Peyer's patch (tissue), 4 donors: ENCODE measurements at regions not wholly inside any gene's neighbourhood (a gene's known extent, or its start where the extent isn't known, plus 50 kb on each side); places are given as distances from the start of the nearest gene placed in this dataset.
"Not testable (repeated sequence)": the region's sequence is repeated elsewhere in the genome, so short reads cannot be mapped to it uniquely, and the experiment has no call there.

ENCODE experiments used
- DNase-seq, 3 donors: peaks; one replicate each; pipeline ENCODE4 v3.0.0-alpha.2; 2017 to 2019
- H3K27ac ChIP-seq, 4 donors: fragments of 200-600 bp; sonication (generic); one replicate each; pipeline ENCODE4 v1.5.1; 2016 to 2019
- H3K27me3 ChIP-seq, 2 donors: fragments of 200-600 bp; sonication (generic); one replicate each; pipeline ENCODE4 v1.5.1; 2019
- H3K36me3 ChIP-seq, 3 donors: fragments of 200-600 bp; sonication (generic); one replicate each; pipeline ENCODE4 v1.5.1; 2016 to 2019
- H3K4me1 ChIP-seq, 4 donors: fragments of 200-600 bp; sonication (generic); one replicate each; pipeline ENCODE4 v1.5.1; 2016 to 2019
- H3K4me3 ChIP-seq, 4 donors: fragments of 200-600 bp; sonication (generic); 1 replicate in 3 of 4; 2 replicates in 1 of 4; pipeline ENCODE4 v1.5.1; 2016 to 2019; ENCODE audit warnings: mild to moderate bottlenecking in 1 of 4
- H3K9me3 ChIP-seq, 4 donors: fragments of 200-600 bp; sonication (generic); one replicate each; pipeline ENCODE4 v1.5.1; 2016 to 2019; ENCODE audit warnings: mild to moderate bottlenecking in 1 of 4
- POLR2A ChIP-seq, 2 donors: fragments of 450-650 bp; IDR thresholded peaks; one replicate each; pipeline ENCODE4 v1.5.1; 2017; ENCODE audit warnings: antibody characterized with exemption in 2 of 2, mild to moderate bottlenecking in 2 of 2, moderate library complexity in 2 of 2
- TF ChIP-seq, protein P1 (sequence below), 6 experiments: fragments of 450-650 bp in 4 of 6; fragments of 200-600 bp in 2 of 6; sonication (generic) in 1 of 6; IDR thresholded peaks; one replicate each; pipeline ENCODE4 v1.5.1; 2017 to 2019; ENCODE audit warnings: antibody characterized with exemption in 6 of 6, mild to moderate bottlenecking in 3 of 6, moderate library complexity in 1 of 6

DNA sequence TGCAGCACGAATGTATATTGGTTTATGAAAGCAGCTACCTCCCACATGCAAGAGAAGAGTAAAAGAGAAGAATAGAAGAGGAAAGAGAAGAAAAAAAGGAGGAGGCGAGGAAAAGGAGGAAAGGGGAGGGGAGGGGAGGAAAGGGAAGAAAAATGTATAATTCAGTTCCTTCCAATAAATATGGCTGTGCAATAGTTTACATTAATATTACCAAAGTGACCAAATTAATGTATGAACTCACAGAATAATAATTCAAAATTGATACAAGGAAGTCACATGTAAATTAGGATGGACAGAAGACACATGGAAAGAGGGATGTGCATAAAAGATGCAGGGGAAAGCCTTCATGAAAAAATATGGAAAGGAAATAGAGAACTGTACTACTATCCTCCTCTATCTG is 172.5 kb downstream of the SLC38A4 start:
- TF ChIP-seq, protein P1, sequence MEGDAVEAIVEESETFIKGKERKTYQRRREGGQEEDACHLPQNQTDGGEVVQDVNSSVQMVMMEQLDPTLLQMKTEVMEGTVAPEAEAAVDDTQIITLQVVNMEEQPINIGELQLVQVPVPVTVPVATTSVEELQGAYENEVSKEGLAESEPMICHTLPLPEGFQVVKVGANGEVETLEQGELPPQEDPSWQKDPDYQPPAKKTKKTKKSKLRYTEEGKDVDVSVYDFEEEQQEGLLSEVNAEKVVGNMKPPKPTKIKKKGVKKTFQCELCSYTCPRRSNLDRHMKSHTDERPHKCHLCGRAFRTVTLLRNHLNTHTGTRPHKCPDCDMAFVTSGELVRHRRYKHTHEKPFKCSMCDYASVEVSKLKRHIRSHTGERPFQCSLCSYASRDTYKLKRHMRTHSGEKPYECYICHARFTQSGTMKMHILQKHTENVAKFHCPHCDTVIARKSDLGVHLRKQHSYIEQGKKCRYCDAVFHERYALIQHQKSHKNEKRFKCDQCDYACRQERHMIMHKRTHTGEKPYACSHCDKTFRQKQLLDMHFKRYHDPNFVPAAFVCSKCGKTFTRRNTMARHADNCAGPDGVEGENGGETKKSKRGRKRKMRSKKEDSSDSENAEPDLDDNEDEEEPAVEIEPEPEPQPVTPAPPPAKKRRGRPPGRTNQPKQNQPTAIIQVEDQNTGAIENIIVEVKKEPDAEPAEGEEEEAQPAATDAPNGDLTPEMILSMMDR (IDR thresholded peaks at IDR 0.05) = no peak
- TF ChIP-seq POLR2A (IDR thresholded peaks at IDR 0.05) = no peak
- no peak overlapping the region for H3K27ac ChIP-seq
- H3K4me1 ChIP-seq = no peaks in the 10 kb centered on the region
- H3K4me3 ChIP-seq = no peak overlapping the region
- no peaks in the 10 kb centered on the region for H3K36me3 ChIP-seq
- no peaks in the 10 kb centered on the region for H3K27me3 ChIP-seq
- DNase-seq = no peak
- H3K9me3 ChIP-seq = no peaks in the 10 kb centered on the region

DNA sequence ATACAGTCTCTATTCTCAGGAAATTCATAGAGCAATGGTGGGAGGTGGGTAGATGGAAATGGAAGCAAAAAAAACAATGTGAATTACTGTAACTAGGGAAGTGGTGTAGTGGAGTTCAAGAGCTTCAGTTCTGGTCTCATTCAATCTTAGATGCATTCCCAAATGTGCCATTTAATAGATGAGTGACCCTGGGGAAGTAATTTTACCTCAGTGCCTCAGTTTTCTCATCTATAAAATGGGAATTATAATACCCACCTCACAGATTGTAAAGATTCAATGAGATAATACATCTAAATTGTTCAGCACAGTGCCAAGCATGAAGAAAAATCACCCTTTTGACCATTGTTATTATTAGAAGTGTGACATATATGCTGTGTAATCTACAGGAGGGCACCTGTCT is 173.1 kb downstream of the SLC38A4 start:
- Histone ChIP-seq H3K36me3 (no peaks in the 10 kb centered on the region), H3K27ac (no peak overlapping the region), H3K9me3 (no peaks in the 10 kb centered on the region), H3K4me3 (no peak overlapping the region), H3K4me1 (no peaks in the 10 kb centered on the region), H3K27me3 (no peaks in the 10 kb centered on the region)
- no peak for TF ChIP-seq POLR2A (IDR thresholded peaks at IDR 0.05)
- TF ChIP-seq, protein P1 (IDR thresholded peaks at IDR 0.05) = no peak
- no peak for DNase-seq

DNA sequence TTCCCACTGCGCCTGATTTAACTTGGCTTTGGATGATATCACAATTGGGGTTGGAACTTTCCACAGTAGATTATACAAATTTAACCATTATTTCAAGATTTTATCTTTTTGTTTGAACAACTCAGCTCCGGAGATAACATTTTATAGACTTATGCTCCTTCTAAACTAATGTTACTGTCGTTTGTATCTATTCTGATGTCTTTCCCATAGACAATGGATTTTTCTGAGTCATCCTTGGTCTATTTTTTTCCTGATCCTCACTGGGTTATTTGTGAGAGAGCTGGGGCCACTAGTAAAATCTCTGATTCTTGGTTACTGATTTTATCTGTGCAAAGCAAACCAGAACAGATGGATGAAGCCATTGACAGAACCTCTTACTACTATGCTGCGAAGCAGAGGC is 175.1 kb downstream of the SLC38A4 start:
- H3K4me3 ChIP-seq = no peak overlapping the region
- no peak overlapping the region for H3K27ac ChIP-seq
- H3K36me3 ChIP-seq = no peaks in the 10 kb centered on the region
- H3K27me3 ChIP-seq = no peaks in the 10 kb centered on the region
- no peak for DNase-seq
- TF ChIP-seq, protein P1 (IDR thresholded peaks at IDR 0.05) = no peak
- TF ChIP-seq POLR2A (IDR thresholded peaks at IDR 0.05) = no peak
- H3K4me1 ChIP-seq = no peaks in the 10 kb centered on the region
- H3K9me3 ChIP-seq = no peaks in the 10 kb centered on the region

DNA sequence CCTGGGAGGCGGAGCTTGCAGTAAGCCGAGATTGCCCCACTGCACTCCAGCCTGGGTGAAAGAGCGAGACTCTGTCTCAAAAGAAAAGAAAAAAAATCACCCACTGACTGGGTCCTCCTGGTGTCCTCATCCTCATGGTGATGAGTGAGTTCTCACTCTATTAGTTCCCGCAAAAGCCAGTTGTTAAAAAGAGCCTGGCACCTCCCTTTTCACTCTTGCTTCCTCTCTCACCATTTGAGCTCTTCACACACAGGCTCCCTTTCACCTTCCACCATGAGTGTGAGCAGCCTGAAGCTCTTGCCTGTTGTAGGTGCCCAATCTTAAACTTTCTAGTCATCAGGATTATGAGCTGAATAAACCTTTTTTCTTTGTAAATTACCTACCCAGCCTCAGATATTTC is 176.4 kb downstream of the SLC38A4 start:
- no peak for TF ChIP-seq POLR2A (IDR thresholded peaks at IDR 0.05)
- TF ChIP-seq, protein P1 (IDR thresholded peaks at IDR 0.05) = no peak
- no peaks in the 10 kb centered on the region for H3K27me3 ChIP-seq
- no peak overlapping the region for H3K27ac ChIP-seq
- no peak for DNase-seq
- H3K9me3 ChIP-seq = no peaks in the 10 kb centered on the region
- H3K4me3 ChIP-seq = no peak overlapping the region
- no peaks in the 10 kb centered on the region for H3K4me1 ChIP-seq
- no peaks in the 10 kb centered on the region for H3K36me3 ChIP-seq

DNA sequence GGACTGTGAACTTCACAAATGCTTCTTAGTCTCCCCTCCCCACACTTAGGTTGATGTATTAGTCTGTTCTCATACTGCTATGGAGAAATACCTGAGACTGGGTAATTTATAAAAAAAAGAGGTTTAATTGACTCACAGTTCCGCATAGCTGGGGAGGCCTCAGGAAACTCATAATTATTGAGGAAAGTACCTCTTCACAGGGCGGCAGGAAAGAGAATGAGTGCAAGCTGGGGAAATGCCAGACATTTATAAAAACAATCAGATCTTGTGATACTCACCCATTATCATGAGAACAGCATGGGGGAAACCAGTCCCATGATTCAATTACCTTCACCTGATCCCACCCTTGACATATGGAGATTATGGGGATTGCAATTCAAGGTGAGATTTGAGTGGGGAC is 178.8 kb downstream of the SLC38A4 start:
- Histone ChIP-seq H3K4me3 (no peak overlapping the region), H3K27me3 (no peaks in the 10 kb centered on the region), H3K36me3 (no peaks in the 10 kb centered on the region), H3K27ac (no peak overlapping the region), H3K4me1 (no peaks in the 10 kb centered on the region), H3K9me3 (no peaks in the 10 kb centered on the region)
- no peak for DNase-seq
- TF ChIP-seq, protein P1 (IDR thresholded peaks at IDR 0.05) = no peak
- TF ChIP-seq POLR2A (IDR thresholded peaks at IDR 0.05) = no peak

DNA sequence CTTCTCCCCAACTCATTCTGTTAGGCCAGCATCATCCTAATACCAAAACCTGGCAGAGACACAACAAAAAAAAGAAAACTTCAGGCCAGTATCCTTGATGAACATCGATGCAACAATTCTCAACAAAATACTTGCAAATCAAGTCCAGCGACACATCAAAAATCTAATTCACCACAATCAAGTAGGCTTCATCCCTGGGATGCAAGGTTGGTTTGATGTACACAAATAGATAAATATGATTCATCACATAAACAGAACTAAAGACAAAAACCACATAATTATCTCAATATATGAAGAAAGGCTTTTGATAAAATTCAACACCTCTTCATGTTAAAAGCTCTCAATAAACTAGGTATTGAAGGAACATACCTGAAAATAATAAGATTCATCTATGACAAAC is 184.1 kb downstream of the SLC38A4 start:
- H3K9me3 ChIP-seq, H3K27ac ChIP-seq, H3K4me3 ChIP-seq, H3K36me3 ChIP-seq, DNase-seq, H3K4me1 ChIP-seq, H3K27me3 ChIP-seq: not testable (repeated sequence)
